Fibroblast of peridontal ligament (primary cell): ENCODE measurements at regions not wholly inside any gene's neighbourhood (a gene's known extent, or its start where the extent isn't known, plus 50 kb on each side); places are given as distances from the start of the nearest gene placed in this dataset.

Experiments used
- DNase-seq: peaks from one replicate; pipeline ENCODE4 v3.0.0-alpha.2; 2010; ENCODE audit errors: extremely low read depth

- DNase-seq: no peak
Measured at GRCh38 chr18:55120896-55121295, 161.6 kb upstream of the CCDC68 start.

- no peak for DNase-seq
Measured at GRCh38 chr18:55119434-55119833, 160.2 kb upstream of the CCDC68 start.

- no peak for DNase-seq
Measured at GRCh38 chr18:55119016-55119415, 159.8 kb upstream of the CCDC68 start.

- DNase-seq: no peak
Measured at GRCh38 chr18:55116863-55117262, 157.6 kb upstream of the CCDC68 start.

- no peak for DNase-seq
Measured at GRCh38 chr18:55115606-55116005, 156.3 kb upstream of the CCDC68 start.

- DNase-seq: peak; percentile 6
Measured at GRCh38 chr18:55114876-55115275, 155.6 kb upstream of the CCDC68 start.

- no peak for DNase-seq
Measured at GRCh38 chr18:55113800-55114199, 154.5 kb upstream of the CCDC68 start.

GRCh38 chr18:55111271-55111670 lies 152.0 kb upstream of the CCDC68 start:
- no peak for DNase-seq

GRCh38 chr18:55110436-55110835 lies 151.2 kb upstream of the CCDC68 start:
- DNase-seq: no peak

- DNase-seq: no peak
Measured at GRCh38 chr18:55109818-55110414, 150.7 kb upstream of the CCDC68 start.

- no peak for DNase-seq
Measured at GRCh38 chr18:55106906-55107305, 147.6 kb upstream of the CCDC68 start.

GRCh38 chr18:55106466-55106865 lies 147.2 kb upstream of the CCDC68 start:
- no peak for DNase-seq

GRCh38 chr18:55105873-55106272 lies 146.6 kb upstream of the CCDC68 start:
- no peak for DNase-seq

GRCh38 chr18:55102958-55103456 lies 143.7 kb upstream of the CCDC68 start:
- no peak for DNase-seq

GRCh38 chr18:55102501-55102900 lies 143.2 kb upstream of the CCDC68 start:
- no peak for DNase-seq

GRCh38 chr18:55101458-55101824 lies 142.2 kb upstream of the CCDC68 start:
- no peak for DNase-seq

GRCh38 chr18:55100817-55101457 lies 141.7 kb upstream of the CCDC68 start:
- DNase-seq: no peak

GRCh38 chr18:55097456-55098170 lies 138.4 kb upstream of the CCDC68 start:
- DNase-seq: no peak

- DNase-seq: peak; percentile 60
Measured at GRCh38 chr18:55096263-55096951, 137.1 kb upstream of the CCDC68 start.

GRCh38 chr18:55095584-55095983 lies 136.3 kb upstream of the CCDC68 start:
- no peak for DNase-seq

GRCh38 chr18:55093808-55094207 lies 134.5 kb upstream of the CCDC68 start:
- no peak for DNase-seq

- no peak for DNase-seq
Measured at GRCh38 chr18:55093295-55093694, 134.0 kb upstream of the CCDC68 start.
